ENCODE measurements at regions not wholly inside any gene's neighbourhood (a gene's known extent, or its start where the extent isn't known, plus 50 kb on each side); places are given as distances from the start of the nearest gene placed in this dataset.

GRCh38 chr5:158300256-158300655 is 441.3 kb upstream of the CLINT1 start:
- ATAC-seq (replicated peaks) (no peak), DNase-seq (no peak)
- no peak overlapping the region for H3K4me3 Mint-ChIP-seq
- no peak overlapping the region for H3K27ac Mint-ChIP-seq
- no peaks in the 10 kb centered on the region for H3K4me1 Mint-ChIP-seq (ENCODE audit: low read depth in 2 of 2)
- H3K36me3 Mint-ChIP-seq (ENCODE audit: insufficient read depth), result no peaks in the 10 kb centered on the region
- no peaks in the 10 kb centered on the region for H3K27me3 Mint-ChIP-seq
- no peaks in the 10 kb centered on the region for H3K9me3 Mint-ChIP-seq

GRCh38 chr5:158297002-158297527 is 438.1 kb upstream of the CLINT1 start:
- no peaks in the 10 kb centered on the region for H3K4me1 Mint-ChIP-seq (ENCODE audit: low read depth in 2 of 2)
- no peak overlapping the region for H3K27ac Mint-ChIP-seq
- no peak for DNase-seq
- peaks cover 0 to 5% of the 10 kb centered on the region in 2 donors for H3K27me3 Mint-ChIP-seq
- no peak overlapping the region for H3K4me3 Mint-ChIP-seq
- no peaks in the 10 kb centered on the region for H3K36me3 Mint-ChIP-seq (ENCODE audit: insufficient read depth)
- ATAC-seq (replicated peaks), result no peak
- H3K9me3 Mint-ChIP-seq, result no peaks in the 10 kb centered on the region

- Mint-ChIP-seq H3K27me3 (peaks cover 0 to 5% of the 10 kb centered on the region in 2 donors), H3K36me3 (ENCODE audit: insufficient read depth) (no peaks in the 10 kb centered on the region), H3K4me3 (no peak overlapping the region), H3K9me3 (no peaks in the 10 kb centered on the region), H3K4me1 (ENCODE audit: low read depth in 2 of 2) (no peaks in the 10 kb centered on the region), H3K27ac (no peak overlapping the region)
- no peak for DNase-seq
- no peak for ATAC-seq (replicated peaks)
These were observed 435.8 kb upstream of the CLINT1 start for GRCh38 chr5:158294701-158295100.

- Mint-ChIP-seq H3K4me3 (no peak overlapping the region), H3K36me3 (ENCODE audit: insufficient read depth) (no peaks in the 10 kb centered on the region), H3K27ac (no peak overlapping the region), H3K9me3 (no peaks in the 10 kb centered on the region), H3K4me1 (ENCODE audit: low read depth in 2 of 2) (no peaks in the 10 kb centered on the region), H3K27me3 (peaks cover 0 to 5% of the 10 kb centered on the region in 2 donors)
- DNase-seq, result no peak
- no peak for ATAC-seq (replicated peaks)
These were observed 434.0 kb upstream of the CLINT1 start for GRCh38 chr5:158292981-158293380.

- H3K4me3 Mint-ChIP-seq, result no peak overlapping the region
- H3K27me3 Mint-ChIP-seq, result peaks cover 0 to 2% of the 10 kb centered on the region in 2 donors
- H3K27ac Mint-ChIP-seq, result no peak overlapping the region
These were observed 431.0 kb upstream of the CLINT1 start for GRCh38 chr5:158289967-158290366.

GRCh38 chr5:158288272-158288657 is 429.3 kb upstream of the CLINT1 start:
- Mint-ChIP-seq H3K27ac (no peak overlapping the region), H3K4me3 (no peak overlapping the region), H3K36me3 (ENCODE audit: insufficient read depth) (no peaks in the 10 kb centered on the region), H3K27me3 (no peaks in the 10 kb centered on the region), H3K9me3 (no peaks in the 10 kb centered on the region), H3K4me1 (ENCODE audit: low read depth in 2 of 2) (no peaks in the 10 kb centered on the region)
- DNase-seq, result no peak
- no peak for ATAC-seq (replicated peaks)

More at GRCh38 chr5:158289967-158290366, 431.0 kb upstream of the CLINT1 start:
- ATAC-seq (replicated peaks), result no peak
- Mint-ChIP-seq H3K9me3 (no peaks in the 10 kb centered on the region), H3K36me3 (ENCODE audit: insufficient read depth) (no peaks in the 10 kb centered on the region), H3K4me1 (ENCODE audit: low read depth in 2 of 2) (no peaks in the 10 kb centered on the region)
- no peak for DNase-seq

- Mint-ChIP-seq H3K4me1 (ENCODE audit: low read depth in 2 of 2) (no peaks in the 10 kb centered on the region), H3K27ac (no peak overlapping the region), H3K27me3 (no peaks in the 10 kb centered on the region), H3K36me3 (ENCODE audit: insufficient read depth) (no peaks in the 10 kb centered on the region), H3K4me3 (no peak overlapping the region), H3K9me3 (no peaks in the 10 kb centered on the region)
- DNase-seq (no peak), ATAC-seq (replicated peaks) (no peak)
These were observed 428.8 kb upstream of the CLINT1 start for GRCh38 chr5:158287643-158288271.

GRCh38 chr5:158286827-158287226 is 427.9 kb upstream of the CLINT1 start:
- Mint-ChIP-seq H3K4me3 (no peak overlapping the region), H3K4me1 (ENCODE audit: low read depth in 2 of 2) (no peaks in the 10 kb centered on the region)
- no peak for ATAC-seq (replicated peaks)

GRCh38 chr5:158285698-158286097 is 426.8 kb upstream of the CLINT1 start:
- Mint-ChIP-seq H3K4me1 (ENCODE audit: low read depth in 2 of 2) (no peaks in the 10 kb centered on the region), H3K9me3 (no peaks in the 10 kb centered on the region), H3K27me3 (no peaks in the 10 kb centered on the region), H3K36me3 (ENCODE audit: insufficient read depth) (no peaks in the 10 kb centered on the region), H3K27ac (no peak overlapping the region), H3K4me3 (no peak overlapping the region)
- ATAC-seq (replicated peaks), result no peak
- no peak for DNase-seq

More at GRCh38 chr5:158286827-158287226, 427.9 kb upstream of the CLINT1 start:
- H3K36me3 Mint-ChIP-seq (ENCODE audit: insufficient read depth), result no peaks in the 10 kb centered on the region
- no peak overlapping the region for H3K27ac Mint-ChIP-seq
- H3K9me3 Mint-ChIP-seq, result no peaks in the 10 kb centered on the region
- DNase-seq, result no peak
- H3K27me3 Mint-ChIP-seq, result no peaks in the 10 kb centered on the region

GRCh38 chr5:158284242-158284641 is 425.3 kb upstream of the CLINT1 start:
- H3K4me3 Mint-ChIP-seq, result no peak overlapping the region

GRCh38 chr5:158283397-158283796 is 424.5 kb upstream of the CLINT1 start:
- Mint-ChIP-seq H3K27me3 (no peaks in the 10 kb centered on the region), H3K27ac (no peak overlapping the region), H3K36me3 (ENCODE audit: insufficient read depth) (no peaks in the 10 kb centered on the region), H3K4me1 (ENCODE audit: low read depth in 2 of 2) (no peaks in the 10 kb centered on the region), H3K9me3 (no peaks in the 10 kb centered on the region), H3K4me3 (no peak overlapping the region)
- no peak for DNase-seq
- no peak for ATAC-seq (replicated peaks)

More at GRCh38 chr5:158284242-158284641, 425.3 kb upstream of the CLINT1 start:
- Mint-ChIP-seq H3K4me1 (ENCODE audit: low read depth in 2 of 2) (no peaks in the 10 kb centered on the region), H3K27me3 (no peaks in the 10 kb centered on the region), H3K36me3 (ENCODE audit: insufficient read depth) (no peaks in the 10 kb centered on the region), H3K9me3 (no peaks in the 10 kb centered on the region), H3K27ac (no peak overlapping the region)
- no peak for DNase-seq
- no peak for ATAC-seq (replicated peaks)

- no peak overlapping the region for H3K27ac Mint-ChIP-seq
- no peak for DNase-seq
- H3K9me3 Mint-ChIP-seq, result peaks cover 0 to 2% of the 10 kb centered on the region in 2 donors
- H3K4me1 Mint-ChIP-seq (ENCODE audit: low read depth in 2 of 2), result no peaks in the 10 kb centered on the region
- peaks cover 3% of the 10 kb centered on the region for H3K36me3 Mint-ChIP-seq (ENCODE audit: insufficient read depth)
- H3K27me3 Mint-ChIP-seq, result no peaks in the 10 kb centered on the region
- H3K4me3 Mint-ChIP-seq, result no peak overlapping the region
- ATAC-seq (replicated peaks), result no peak
These were observed 419.4 kb upstream of the CLINT1 start for GRCh38 chr5:158278216-158278925.

- H3K4me3 Mint-ChIP-seq, result no peak overlapping the region
- no peaks in the 10 kb centered on the region for H3K4me1 Mint-ChIP-seq (ENCODE audit: low read depth in 2 of 2)
- no peaks in the 10 kb centered on the region for H3K27me3 Mint-ChIP-seq
- H3K27ac Mint-ChIP-seq, result no peak overlapping the region
- ATAC-seq (replicated peaks) (no peak), DNase-seq (no peak)
- H3K9me3 Mint-ChIP-seq, result peaks cover 0 to 2% of the 10 kb centered on the region in 2 donors
- H3K36me3 Mint-ChIP-seq (ENCODE audit: insufficient read depth), result peaks cover 3% of the 10 kb centered on the region
These were observed 418.3 kb upstream of the CLINT1 start for GRCh38 chr5:158277276-158277675.

- H3K9me3 Mint-ChIP-seq, result peaks cover 0 to 2% of the 10 kb centered on the region in 2 donors
- H3K4me1 Mint-ChIP-seq (ENCODE audit: low read depth in 2 of 2), result no peaks in the 10 kb centered on the region
- DNase-seq (no peak), ATAC-seq (replicated peaks) (no peak)
- H3K36me3 Mint-ChIP-seq (ENCODE audit: insufficient read depth), result peaks cover 3% of the 10 kb centered on the region
- H3K27me3 Mint-ChIP-seq, result no peaks in the 10 kb centered on the region
- H3K4me3 Mint-ChIP-seq, result no peak overlapping the region
- H3K27ac Mint-ChIP-seq, result no peak overlapping the region
These were observed 417.7 kb upstream of the CLINT1 start for GRCh38 chr5:158276692-158277091.

Measured in effector memory CD8-positive, alpha-beta T cell (primary cell).